ENCODE measurements at regions not wholly inside any gene's neighbourhood (a gene's known extent, or its start where the extent isn't known, plus 50 kb on each side); places are given as distances from the start of the nearest gene placed in this dataset.
A peak's percentile ranks its signal among the peaks of the same experiment; 100 is the strongest.

DNA sequence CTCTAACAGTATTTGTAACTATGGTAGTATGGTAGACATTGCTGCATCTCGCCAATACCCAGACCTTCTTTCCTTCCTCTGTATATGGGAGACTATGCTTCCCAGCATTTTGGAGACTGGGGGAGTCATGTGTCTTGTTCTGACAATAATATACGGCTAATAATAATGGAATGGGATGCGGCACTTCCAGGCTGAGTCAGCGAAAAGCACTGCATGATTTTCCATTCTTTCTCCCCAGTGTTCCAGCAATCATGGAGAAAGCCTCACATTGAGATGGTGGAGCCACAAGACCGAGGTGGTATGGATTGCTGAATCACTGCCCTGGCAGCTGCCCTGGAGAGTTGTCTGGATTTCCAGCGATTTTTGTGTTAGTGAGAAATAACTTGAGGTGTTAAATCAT is 77.1 kb upstream of the FIBIN start:
- Histone ChIP-seq H3K27me3 (no peaks in the 10 kb centered on the region), H3K27ac (no peak overlapping the region), H3K4me1 (no peaks in the 10 kb centered on the region), H3K9me3 (peaks cover 0 to 8% (median 0%) of the 10 kb centered on the region in 11 donors), H3K4me3 (no peak overlapping the region), H3K36me3 (no peaks in the 10 kb centered on the region)
- 82 to 84% methylated on average over 6 of the region's 6 CpGs for WGBS, 2 donors
- intact Hi-C loops (cut with DNase I): no loop called here
- TF ChIP-seq, protein P1, sequence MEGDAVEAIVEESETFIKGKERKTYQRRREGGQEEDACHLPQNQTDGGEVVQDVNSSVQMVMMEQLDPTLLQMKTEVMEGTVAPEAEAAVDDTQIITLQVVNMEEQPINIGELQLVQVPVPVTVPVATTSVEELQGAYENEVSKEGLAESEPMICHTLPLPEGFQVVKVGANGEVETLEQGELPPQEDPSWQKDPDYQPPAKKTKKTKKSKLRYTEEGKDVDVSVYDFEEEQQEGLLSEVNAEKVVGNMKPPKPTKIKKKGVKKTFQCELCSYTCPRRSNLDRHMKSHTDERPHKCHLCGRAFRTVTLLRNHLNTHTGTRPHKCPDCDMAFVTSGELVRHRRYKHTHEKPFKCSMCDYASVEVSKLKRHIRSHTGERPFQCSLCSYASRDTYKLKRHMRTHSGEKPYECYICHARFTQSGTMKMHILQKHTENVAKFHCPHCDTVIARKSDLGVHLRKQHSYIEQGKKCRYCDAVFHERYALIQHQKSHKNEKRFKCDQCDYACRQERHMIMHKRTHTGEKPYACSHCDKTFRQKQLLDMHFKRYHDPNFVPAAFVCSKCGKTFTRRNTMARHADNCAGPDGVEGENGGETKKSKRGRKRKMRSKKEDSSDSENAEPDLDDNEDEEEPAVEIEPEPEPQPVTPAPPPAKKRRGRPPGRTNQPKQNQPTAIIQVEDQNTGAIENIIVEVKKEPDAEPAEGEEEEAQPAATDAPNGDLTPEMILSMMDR (IDR thresholded peaks at IDR 0.05): no peak
- ATAC-seq (no peak), DNase-seq (no peak)

DNA sequence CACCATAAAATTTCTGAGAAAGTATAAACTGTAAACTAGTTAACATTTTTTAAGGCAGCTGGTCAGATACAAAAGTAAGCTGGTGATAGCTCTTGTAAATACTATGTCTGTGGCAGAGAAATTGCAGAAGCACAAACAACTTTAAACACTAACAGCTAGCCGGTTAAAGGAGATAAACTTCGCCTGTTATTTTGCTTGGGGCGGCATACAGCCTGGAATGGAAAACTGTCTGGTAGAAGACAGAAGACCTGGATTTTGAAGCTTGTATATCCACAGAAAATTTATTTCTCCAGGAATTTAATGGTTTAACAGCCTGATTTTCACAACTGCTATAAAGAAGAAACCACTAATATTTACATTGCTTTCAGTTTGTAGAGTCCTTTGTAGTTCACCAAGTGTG is 65.3 kb upstream of the FIBIN start:
- H3K36me3 ChIP-seq: no peaks in the 10 kb centered on the region
- no peak overlapping the region for H3K4me3 ChIP-seq
- H3K9me3 ChIP-seq: peaks cover 0 to 20% (median 4%) of the 10 kb centered on the region in 11 donors
- ATAC-seq (no peak), DNase-seq (no peak)
- peak overlapping the region in 2 of 10 donors; percentile 29 to 33 for H3K27ac ChIP-seq
- H3K4me1 ChIP-seq: peaks cover 0 to 13% (median 0%) of the 10 kb centered on the region in 9 donors
- H3K27me3 ChIP-seq: no peaks in the 10 kb centered on the region
- intact Hi-C loops (cut with DNase I): no loop called here
- TF ChIP-seq, protein P1 (IDR thresholded peaks at IDR 0.05): no peak
- WGBS, 2 donors: 76 to 77% methylated on average over 3 of the region's 3 CpGs

DNA sequence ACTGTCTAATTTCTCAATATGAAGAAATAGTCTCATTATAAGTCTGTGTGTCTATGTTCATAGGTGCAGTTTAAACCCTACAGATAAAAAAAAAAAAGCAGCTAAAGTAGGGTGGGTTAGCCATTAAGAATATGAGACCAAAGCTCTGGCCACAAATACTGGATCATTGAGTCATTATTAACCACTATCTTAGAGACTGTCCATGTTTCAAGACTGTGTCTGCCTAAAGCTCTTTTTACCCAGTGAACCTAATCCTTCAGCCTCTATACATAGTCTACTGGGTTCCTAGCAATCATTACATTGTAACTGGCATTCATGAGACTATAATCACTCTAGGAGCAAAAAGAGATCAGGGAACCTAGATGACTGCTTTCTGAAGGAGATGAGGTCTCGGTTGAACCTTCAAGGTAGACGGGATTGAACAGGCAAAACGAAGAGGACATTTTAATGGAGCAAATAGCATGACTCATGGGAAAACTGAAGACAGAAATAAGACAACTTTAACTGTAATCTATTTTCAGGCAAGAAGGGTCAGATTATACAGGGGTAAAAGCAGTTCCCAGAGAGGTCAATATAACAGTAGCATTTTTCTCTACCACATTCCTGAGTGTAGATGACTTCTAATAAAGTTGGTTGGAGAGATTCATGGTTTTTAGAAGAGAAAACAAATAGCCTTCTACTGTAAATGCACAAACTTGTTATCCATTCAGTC is 64.0 kb upstream of the FIBIN start:
- WGBS, 2 donors: 49 to 57% methylated on average over 3 of the region's 3 CpGs
- Histone ChIP-seq H3K27ac (peak overlapping the region in 5 of 10 donors; percentile 4 to 63 (median 49)), H3K27me3 (no peaks in the 10 kb centered on the region), H3K9me3 (peaks cover 0 to 9% (median 0%) of the 10 kb centered on the region in 11 donors), H3K36me3 (no peaks in the 10 kb centered on the region), H3K4me3 (no peak overlapping the region), H3K4me1 (peaks cover 0 to 13% (median 0%) of the 10 kb centered on the region in 9 donors)
- intact Hi-C loops (cut with DNase I): no loop called here
- TF ChIP-seq, protein P1 (IDR thresholded peaks at IDR 0.05): no peak
- ATAC-seq: no peak
- no peak for DNase-seq

DNA sequence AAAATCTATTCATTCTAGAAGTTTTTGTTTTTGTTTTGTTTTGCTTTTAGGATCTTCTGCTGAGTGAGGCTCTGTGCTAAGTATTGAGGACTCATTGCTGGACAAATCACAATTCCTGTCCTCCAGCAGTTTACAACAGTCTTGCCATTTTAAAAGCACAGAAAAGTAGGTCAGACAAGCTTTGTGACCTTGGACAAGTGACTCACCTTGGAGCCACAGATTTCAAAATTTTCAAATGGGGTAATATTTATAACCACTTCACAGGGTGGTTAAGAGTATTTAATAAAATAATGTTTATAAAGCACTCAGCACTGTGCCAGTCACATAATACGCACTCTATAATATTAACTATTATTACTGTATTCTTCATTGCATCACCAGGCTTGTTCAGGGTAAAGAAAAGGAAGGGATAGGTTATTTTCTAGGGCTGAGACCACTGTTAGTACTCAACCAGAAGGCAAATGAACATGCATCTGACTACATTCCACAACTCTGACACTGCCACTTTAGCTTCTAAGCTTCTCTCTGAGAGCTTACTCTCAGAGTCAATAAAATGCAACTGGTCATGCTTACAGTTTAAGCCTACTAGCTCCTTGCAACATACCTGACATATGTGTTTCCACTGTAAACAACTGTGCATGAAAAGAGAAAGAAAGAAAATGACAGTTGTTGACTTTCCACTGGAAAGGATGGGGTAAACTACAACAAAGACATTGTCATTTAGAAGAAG is 63.2 kb upstream of the FIBIN start:
- peaks cover 0 to 13% (median 0%) of the 10 kb centered on the region in 9 donors for H3K4me1 ChIP-seq
- no peak overlapping the region for H3K4me3 ChIP-seq
- H3K27ac ChIP-seq: peak overlapping the region in 5 of 10 donors; percentile 4 to 63 (median 49)
- no peaks in the 10 kb centered on the region for H3K27me3 ChIP-seq
- no peak for DNase-seq
- peaks cover 0 to 9% (median 0%) of the 10 kb centered on the region in 11 donors for H3K9me3 ChIP-seq
- intact Hi-C loops (cut with DNase I): no loop called here
- WGBS, 2 donors: 2 to 49% methylated on average over 1 of the region's 1 CpG
- TF ChIP-seq, protein P1 (IDR thresholded peaks at IDR 0.05): no peak
- H3K36me3 ChIP-seq: no peaks in the 10 kb centered on the region
- peak in 3 of 8 donors; percentile 32 to 47 (median 36) for ATAC-seq
